ENCODE measurements at regions not wholly inside any gene's neighbourhood (a gene's known extent, or its start where the extent isn't known, plus 50 kb on each side); places are given as distances from the start of the nearest gene placed in this dataset.

DNA sequence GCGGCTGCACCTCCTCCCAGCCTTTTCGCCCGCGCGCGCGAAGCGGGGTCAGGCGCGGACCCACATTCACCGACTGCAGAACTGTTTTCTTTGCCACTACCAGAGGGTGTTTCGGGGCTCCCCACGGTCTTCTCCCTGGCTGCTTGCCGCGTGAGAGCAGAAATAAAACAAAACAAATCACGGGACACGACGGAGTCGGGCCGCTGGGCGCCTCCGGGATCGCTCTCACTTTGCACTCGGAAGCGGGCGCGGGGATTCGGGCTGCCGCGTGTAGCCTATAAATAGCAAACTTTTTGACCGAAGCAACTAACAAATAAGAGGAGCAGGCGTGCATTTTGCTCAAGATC, 412.3 kb upstream of the ESRRG start:
- TF ChIP-seq POLR2A (IDR thresholded peaks at IDR 0.05; ENCODE audit: low read length) (no peak), GATA1 (IDR thresholded peaks at IDR 0.05; ENCODE audit: low read depth, low read length) (no peak)
